ENCODE measurements at regions not wholly inside any gene's neighbourhood (a gene's known extent, or its start where the extent isn't known, plus 50 kb on each side); places are given as distances from the start of the nearest gene placed in this dataset.
"Not testable (repeated sequence)": the region's sequence is repeated elsewhere in the genome, so short reads cannot be mapped to it uniquely, and the experiment has no call there.

- DNase-seq (ENCODE audit: low read depth, low spot score): no peak
Observed at GRCh38 chr15:62639906-62640605, 402.5 kb upstream of the TPM1 start.

GRCh38 chr15:62641825-62642224, 400.7 kb upstream of the TPM1 start:
- DNase-seq (ENCODE audit: low read depth, low spot score): no peak

- no peak for DNase-seq (ENCODE audit: low read depth, low spot score)
Observed at GRCh38 chr15:62643572-62643971, 399.0 kb upstream of the TPM1 start.

- DNase-seq (ENCODE audit: low read depth, low spot score): no peak
Observed at GRCh38 chr15:62644216-62644888, 398.2 kb upstream of the TPM1 start.

- no peak for DNase-seq (ENCODE audit: low read depth, low spot score)
Observed at GRCh38 chr15:62644889-62645742, 397.4 kb upstream of the TPM1 start.

GRCh38 chr15:62647202-62647842, 395.2 kb upstream of the TPM1 start:
- no peak for DNase-seq (ENCODE audit: low read depth, low spot score)

GRCh38 chr15:62647843-62648505, 394.6 kb upstream of the TPM1 start:
- no peak for DNase-seq (ENCODE audit: low read depth, low spot score)

- no peak for DNase-seq (ENCODE audit: low read depth, low spot score)
Observed at GRCh38 chr15:62648954-62649353, 393.6 kb upstream of the TPM1 start.

GRCh38 chr15:62649793-62650420, 392.6 kb upstream of the TPM1 start:
- DNase-seq (ENCODE audit: low read depth, low spot score): no peak

- no peak for DNase-seq (ENCODE audit: low read depth, low spot score)
Observed at GRCh38 chr15:62653122-62653521, 389.4 kb upstream of the TPM1 start.

- no peak for DNase-seq (ENCODE audit: low read depth, low spot score)
Observed at GRCh38 chr15:62656071-62656470, 386.5 kb upstream of the TPM1 start.

GRCh38 chr15:62657501-62657900, 385.0 kb upstream of the TPM1 start:
- not testable (repeated sequence) for DNase-seq (ENCODE audit: low read depth, low spot score)

- DNase-seq (ENCODE audit: low read depth, low spot score): no peak
Observed at GRCh38 chr15:62658498-62658897, 384.0 kb upstream of the TPM1 start.

- DNase-seq (ENCODE audit: low read depth, low spot score): no peak
Observed at GRCh38 chr15:62663547-62663946, 379.0 kb upstream of the TPM1 start.

GRCh38 chr15:62665449-62665848, 377.1 kb upstream of the TPM1 start:
- DNase-seq (ENCODE audit: low read depth, low spot score): no peak

GRCh38 chr15:62666046-62666445, 376.5 kb upstream of the TPM1 start:
- DNase-seq (ENCODE audit: low read depth, low spot score): no peak

- no peak for DNase-seq (ENCODE audit: low read depth, low spot score)
Observed at GRCh38 chr15:62672268-62672667, 370.3 kb upstream of the TPM1 start.

GRCh38 chr15:62676891-62677290, 365.7 kb upstream of the TPM1 start:
- no peak for DNase-seq (ENCODE audit: low read depth, low spot score)

GRCh38 chr15:62681939-62682896, 360.3 kb upstream of the TPM1 start:
- no peak for DNase-seq (ENCODE audit: low read depth, low spot score)

GRCh38 chr15:62683192-62683591, 359.4 kb upstream of the TPM1 start:
- DNase-seq (ENCODE audit: low read depth, low spot score): not testable (repeated sequence)

Measured in iPS DF 19.7 (cell line).